MCF 10A (cell line): ENCODE measurements at regions not wholly inside any gene's neighbourhood (a gene's known extent, or its start where the extent isn't known, plus 50 kb on each side); places are given as distances from the start of the nearest gene placed in this dataset.
"Not testable (repeated sequence)": the region's sequence is repeated elsewhere in the genome, so short reads cannot be mapped to it uniquely, and the experiment has no call there.

Experiments used
- BruUV-seq: library from RNA; stranded (reverse); fragments of 400-500 nt; replicated peaks from 2 replicates; lab custom pipeline; 2021; lab: Mats Ljungman, UMichigan
- CTCF ChIA-PET: fragments of 300-600 bp; sonication (Branson Sonifier 250); formaldehyde crosslinking; extraction: SDS; loops from one replicate; lab custom pipeline; 2021; ENCODE audit warnings: antibody characterized with exemption, inconsistent platforms; lab: Yijun Ruan, JAX
- POLR2A ChIA-PET: fragments of 300-600, 350-650 bp; sonication (Branson Sonifier 250); formaldehyde crosslinking; extraction: SDS; loops from one replicate; lab custom pipeline; 2020; ENCODE audit warnings: antibody characterized with exemption, inconsistent platforms; lab: Yijun Ruan, JAX
- DNase-seq: peaks from one replicate; pipeline ENCODE4 v3.0.0-alpha.2; 2018; ENCODE audit not compliant: unreplicated experiment
- H3K27ac Mint-ChIP-seq: one replicate; pipeline ENCODE4 v1.8.0; 2022; ENCODE audit warnings: mild to moderate bottlenecking, low read depth, mixed read lengths; ENCODE audit not compliant: unreplicated experiment
- H3K27me3 Mint-ChIP-seq: one replicate; pipeline ENCODE4 v1.8.0; 2022; ENCODE audit warnings: mixed read lengths; ENCODE audit not compliant: insufficient read depth, unreplicated experiment
- H3K36me3 Mint-ChIP-seq: one replicate; pipeline ENCODE4 v1.8.0; 2022; ENCODE audit warnings: mild to moderate bottlenecking, moderate library complexity, mixed read lengths; ENCODE audit not compliant: insufficient read depth, unreplicated experiment
- H3K4me1 Mint-ChIP-seq: one replicate; pipeline ENCODE4 v1.8.0; 2022; ENCODE audit warnings: mixed read lengths; ENCODE audit not compliant: insufficient read depth, unreplicated experiment
- H3K4me3 Mint-ChIP-seq: one replicate; pipeline ENCODE4 v1.8.0; 2022; ENCODE audit warnings: mild to moderate bottlenecking, moderate library complexity, mixed read lengths; ENCODE audit not compliant: unreplicated experiment
- H3K9me3 Mint-ChIP-seq: one replicate; pipeline ENCODE4 v1.8.0; 2022; ENCODE audit warnings: mixed read lengths; ENCODE audit not compliant: unreplicated experiment
- CTCF ChIP-seq: fragments of 200-600 bp; IDR thresholded peaks from one replicate; pipeline ENCODE4 v1.8.0; 2022; ENCODE audit warnings: antibody characterized with exemption, mild to moderate bottlenecking; ENCODE audit not compliant: unreplicated experiment
- intact Hi-C: fragments of 100-400 bp; cut with micrococcal nuclease; formaldehyde crosslinking; loops from 2 replicates; pipeline ENCODE4 v1.14.1; 2022

DNA sequence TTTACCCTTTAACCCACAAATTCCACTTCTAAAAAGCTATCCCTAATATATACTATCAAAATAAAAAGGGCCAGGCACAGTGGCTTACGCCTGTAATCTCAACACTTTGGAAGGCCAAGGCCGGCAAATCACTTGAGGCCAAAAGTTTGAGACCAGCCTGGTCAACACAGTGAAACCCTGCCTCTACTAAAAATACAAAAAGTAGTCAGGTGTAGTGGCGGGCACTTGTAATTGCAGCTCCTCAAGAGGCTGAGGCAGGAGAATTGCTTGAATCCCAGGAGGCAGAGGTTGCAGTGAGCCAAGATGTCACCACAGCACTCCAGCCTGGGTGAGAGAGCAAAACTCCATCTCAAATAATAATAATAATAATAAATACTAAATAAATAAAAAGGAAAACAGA is 82.5 kb downstream of the TRIM27 start:
- Mint-ChIP-seq H3K27ac (no peak overlapping the region), H3K4me3 (no peak overlapping the region), H3K4me1 (peaks cover 6% of the 10 kb centered on the region), H3K27me3 (no peaks in the 10 kb centered on the region), H3K36me3 (peaks cover 14% of the 10 kb centered on the region), H3K9me3 (no peaks in the 10 kb centered on the region)
- POLR2A ChIA-PET, result interaction anchor here (2.1 to 2.7 kb wide), 2 partner anchors 22 to 54 kb away, joined by 9 to 15 read pairs; no protein-coding TSS in a partner anchor
- CTCF ChIA-PET, result interaction anchor here (0.6 to 6.1 kb wide), 4 partner anchors 22 to 748 kb away, joined by 4 to 56 read pairs (median 11); no protein-coding TSS in a partner anchor
- peak; percentile 22 for DNase-seq
- TF ChIP-seq CTCF, result peak; percentile 11
- no TSS peak for BruUV-seq
- intact Hi-C loops, result no loop called here

DNA sequence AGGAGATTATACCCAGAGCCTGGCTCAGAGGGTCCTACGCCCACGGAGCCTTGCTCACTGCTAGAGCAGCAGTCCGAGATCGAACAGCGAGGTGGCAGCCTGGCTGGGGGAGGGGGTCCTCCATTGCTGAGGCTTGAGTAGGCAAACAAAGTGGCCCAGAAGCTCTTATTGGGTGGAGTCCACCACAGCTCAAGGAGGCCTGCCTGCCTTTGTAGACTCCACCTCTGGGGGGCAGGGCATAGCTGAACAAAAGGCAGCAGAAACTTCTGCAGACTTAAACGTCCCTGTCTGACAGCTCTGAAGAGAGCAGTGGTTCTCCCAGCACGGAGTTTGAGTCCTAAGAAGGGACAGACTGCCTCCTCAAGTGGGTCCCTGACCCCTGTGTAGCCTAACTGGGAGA is 75.0 kb downstream of the TRIM27 start:
- H3K36me3 Mint-ChIP-seq, BruUV-seq, POLR2A ChIA-PET, DNase-seq, H3K9me3 Mint-ChIP-seq, H3K4me3 Mint-ChIP-seq, intact Hi-C loops, H3K4me1 Mint-ChIP-seq, H3K27ac Mint-ChIP-seq: not testable (repeated sequence)
- CTCF ChIA-PET, result interaction anchor here (1.4 kb wide), 1 partner anchor 15 kb away, joined by 3 read pairs; no protein-coding TSS in a partner anchor
- peaks cover 46% of the 10 kb centered on the region for H3K27me3 Mint-ChIP-seq
